MM.1S (cell line): ENCODE measurements at regions not wholly inside any gene's neighbourhood (a gene's known extent, or its start where the extent isn't known, plus 50 kb on each side); places are given as distances from the start of the nearest gene placed in this dataset.

ENCODE experiments used
- CTCF ChIP-seq: fragments of 300-600 bp; sonication (generic); IDR thresholded peaks from 2 replicates; pipeline ENCODE4 v1.5.1; 2016; ENCODE audit warnings: antibody characterized with exemption, low read length, mixed read lengths
- EZH2 ChIP-seq: fragments of 300-600 bp; sonication (generic); optimal IDR thresholded peaks from 2 replicates; pipeline ENCODE3; 2017; ENCODE audit warnings: low read depth, mild to moderate bottlenecking, antibody characterized with exemption, low read length, mixed read lengths
- EZH2phosphoT487 ChIP-seq: fragments of 300-600 bp; sonication (generic); IDR thresholded peaks from 2 replicates; pipeline ENCODE4 v1.6.1; 2018; ENCODE audit warnings: antibody characterized with exemption, low read length

- TF ChIP-seq CTCF (no peak), EZH2 (no peak), EZH2phosphoT487 (no peak)
Measured at GRCh38 chr11:21892736-21893564, 299.9 kb upstream of the ANO5 start.
